HEK293T (cell line): ENCODE measurements at regions not wholly inside any gene's neighbourhood (a gene's known extent, or its start where the extent isn't known, plus 50 kb on each side); places are given as distances from the start of the nearest gene placed in this dataset.

Experiments
- CTCF ChIA-PET: fragments of 350-600 bp; formaldehyde crosslinking; extraction: SDS; loops from one replicate; lab custom pipeline; 2021; ENCODE audit warnings: antibody characterized with exemption, inconsistent platforms; lab: Yijun Ruan, JAX
- POLR2A ChIA-PET: fragments of 350-600 bp; formaldehyde crosslinking; extraction: SDS; loops from one replicate; lab custom pipeline; 2020; ENCODE audit warnings: antibody characterized with exemption, inconsistent platforms; lab: Yijun Ruan, JAX
- DNase-seq: peaks from one replicate; pipeline ENCODE4 v3.0.0; 2012; ENCODE audit warnings: mixed read lengths; ENCODE audit errors: extremely low spot score
- ARNT ChIP-seq: fragments of 450-650 bp; IDR thresholded peaks from 2 replicates; pipeline ENCODE4 v1.6.1; 2017; ENCODE audit warnings: mild to moderate bottlenecking
- BHLHE40 ChIP-seq: fragments of 450-650 bp; IDR thresholded peaks from 2 replicates; pipeline ENCODE4 v1.6.1; 2016; ENCODE audit warnings: mild to moderate bottlenecking, moderate library complexity, borderline replicate concordance
- CTBP1 ChIP-seq: fragments of 450-650 bp; IDR thresholded peaks from 2 replicates; pipeline ENCODE4 v1.6.1; 2016; ENCODE audit warnings: borderline replicate concordance
- ELF4 ChIP-seq: fragments of 450-650 bp; IDR thresholded peaks from 2 replicates; pipeline ENCODE4 v1.6.1; 2017; ENCODE audit warnings: antibody characterized with exemption
- FOXA1 ChIP-seq: fragments of 450-650 bp; IDR thresholded peaks from 2 replicates; pipeline ENCODE4 v1.6.1; 2016; ENCODE audit warnings: mild to moderate bottlenecking
- FOXK2 ChIP-seq: fragments of 450-650 bp; IDR thresholded peaks from 2 replicates; pipeline ENCODE4 v1.6.1; 2016; ENCODE audit warnings: mild to moderate bottlenecking
- FOXM1 ChIP-seq: fragments of 450-650 bp; IDR thresholded peaks from 2 replicates; pipeline ENCODE4 v1.6.1; 2017; ENCODE audit warnings: mild to moderate bottlenecking, borderline replicate concordance
- HDGF ChIP-seq: fragments of 450-650 bp; IDR thresholded peaks from 2 replicates; pipeline ENCODE4 v1.6.1; 2017; ENCODE audit warnings: antibody characterized with exemption, borderline replicate concordance
- L3MBTL2 ChIP-seq: fragments of 450-650 bp; conservative IDR thresholded peaks from 2 replicates; pipeline ENCODE4 v1.6.1; 2016; ENCODE audit warnings: mild to moderate bottlenecking
- LEF1 ChIP-seq: fragments of 450-650 bp; IDR thresholded peaks from 2 replicates; pipeline ENCODE4 v1.6.1; 2017; ENCODE audit warnings: mild to moderate bottlenecking, borderline replicate concordance
- NFRKB ChIP-seq: fragments of 450-650 bp; IDR thresholded peaks from 2 replicates; pipeline ENCODE4 v1.6.1; 2016; ENCODE audit warnings: mild to moderate bottlenecking, moderate library complexity
- SP1 ChIP-seq: fragments of 450-650 bp; IDR thresholded peaks from 2 replicates; pipeline ENCODE4 v1.6.1; 2017
- SUZ12 ChIP-seq: fragments of 450-650 bp; IDR thresholded peaks from 2 replicates; pipeline ENCODE4 v1.6.1; 2016; ENCODE audit warnings: mild to moderate bottlenecking
- TARDBP ChIP-seq: fragments of 450-650 bp; IDR thresholded peaks from 2 replicates; pipeline ENCODE4 v1.6.1; 2016
- ZNF384 ChIP-seq: fragments of 450-650 bp; IDR thresholded peaks from 2 replicates; pipeline ENCODE4 v1.6.1; 2016
- TF ChIP-seq, protein P1 (sequence below): fragments of 450-650 bp; IDR thresholded peaks from 2 replicates; pipeline ENCODE4 v1.6.1; 2016

DNA sequence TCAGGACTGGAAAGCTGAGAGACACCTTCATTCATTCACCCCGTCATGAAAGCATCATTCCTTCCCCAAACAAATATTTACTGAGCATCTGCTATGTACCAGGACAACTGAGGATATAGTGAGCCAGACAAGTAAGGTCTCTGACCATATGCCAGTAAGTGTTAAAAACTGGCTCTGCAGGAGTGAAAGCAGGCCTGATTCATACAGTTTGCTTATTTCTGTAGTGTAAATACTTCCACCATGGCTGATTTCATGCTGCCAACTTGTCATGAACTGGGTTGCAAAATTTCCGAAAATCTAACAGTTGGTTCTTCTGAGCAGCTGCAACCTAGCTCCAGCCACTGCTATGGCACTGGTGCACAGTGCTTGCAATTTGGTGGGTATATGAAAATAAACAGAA, 68.1 kb downstream of the YIPF5 start:
- POLR2A ChIA-PET, result no interaction called here
- CTCF ChIA-PET, result interaction anchor here (0.5 kb wide), 1 partner anchor 12 kb away, joined by 3 read pairs; no protein-coding TSS in a partner anchor
- no peak for DNase-seq
- TF ChIP-seq SP1, result no peak
- TF ChIP-seq HDGF, result no peak
- TF ChIP-seq, protein P1, sequence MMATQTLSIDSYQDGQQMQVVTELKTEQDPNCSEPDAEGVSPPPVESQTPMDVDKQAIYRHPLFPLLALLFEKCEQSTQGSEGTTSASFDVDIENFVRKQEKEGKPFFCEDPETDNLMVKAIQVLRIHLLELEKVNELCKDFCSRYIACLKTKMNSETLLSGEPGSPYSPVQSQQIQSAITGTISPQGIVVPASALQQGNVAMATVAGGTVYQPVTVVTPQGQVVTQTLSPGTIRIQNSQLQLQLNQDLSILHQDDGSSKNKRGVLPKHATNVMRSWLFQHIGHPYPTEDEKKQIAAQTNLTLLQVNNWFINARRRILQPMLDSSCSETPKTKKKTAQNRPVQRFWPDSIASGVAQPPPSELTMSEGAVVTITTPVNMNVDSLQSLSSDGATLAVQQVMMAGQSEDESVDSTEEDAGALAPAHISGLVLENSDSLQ, result no peak
- TF ChIP-seq LEF1, result no peak
- TF ChIP-seq L3MBTL2, result no peak
- no peak for TF ChIP-seq FOXA1
- no peak for TF ChIP-seq NFRKB
- no peak for TF ChIP-seq CTBP1
- TF ChIP-seq BHLHE40, result no peak
- TF ChIP-seq ZNF384, result no peak
- no peak for TF ChIP-seq FOXK2
- no peak for TF ChIP-seq ELF4
- no peak for TF ChIP-seq ARNT

DNA sequence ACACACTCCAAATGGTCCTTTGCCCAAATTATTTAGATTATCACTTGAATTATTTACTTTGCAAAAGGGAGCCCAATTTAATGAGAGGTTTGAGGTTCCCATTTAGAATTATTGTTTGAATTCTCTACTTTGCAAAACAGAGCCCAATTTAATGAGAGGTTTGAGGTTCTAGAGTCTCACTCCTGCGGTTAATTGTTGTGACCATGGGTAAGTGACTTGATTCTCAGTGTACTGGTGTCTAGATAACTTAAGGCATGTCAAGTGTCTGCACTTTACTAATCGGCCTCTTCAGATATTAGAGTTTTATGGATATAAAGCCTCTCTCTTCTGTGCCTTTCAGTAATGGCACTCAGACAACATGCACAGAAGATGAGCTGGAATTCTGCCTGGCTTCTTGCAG, 67.5 kb downstream of the YIPF5 start:
- CTCF ChIA-PET, result no interaction called here

DNA sequence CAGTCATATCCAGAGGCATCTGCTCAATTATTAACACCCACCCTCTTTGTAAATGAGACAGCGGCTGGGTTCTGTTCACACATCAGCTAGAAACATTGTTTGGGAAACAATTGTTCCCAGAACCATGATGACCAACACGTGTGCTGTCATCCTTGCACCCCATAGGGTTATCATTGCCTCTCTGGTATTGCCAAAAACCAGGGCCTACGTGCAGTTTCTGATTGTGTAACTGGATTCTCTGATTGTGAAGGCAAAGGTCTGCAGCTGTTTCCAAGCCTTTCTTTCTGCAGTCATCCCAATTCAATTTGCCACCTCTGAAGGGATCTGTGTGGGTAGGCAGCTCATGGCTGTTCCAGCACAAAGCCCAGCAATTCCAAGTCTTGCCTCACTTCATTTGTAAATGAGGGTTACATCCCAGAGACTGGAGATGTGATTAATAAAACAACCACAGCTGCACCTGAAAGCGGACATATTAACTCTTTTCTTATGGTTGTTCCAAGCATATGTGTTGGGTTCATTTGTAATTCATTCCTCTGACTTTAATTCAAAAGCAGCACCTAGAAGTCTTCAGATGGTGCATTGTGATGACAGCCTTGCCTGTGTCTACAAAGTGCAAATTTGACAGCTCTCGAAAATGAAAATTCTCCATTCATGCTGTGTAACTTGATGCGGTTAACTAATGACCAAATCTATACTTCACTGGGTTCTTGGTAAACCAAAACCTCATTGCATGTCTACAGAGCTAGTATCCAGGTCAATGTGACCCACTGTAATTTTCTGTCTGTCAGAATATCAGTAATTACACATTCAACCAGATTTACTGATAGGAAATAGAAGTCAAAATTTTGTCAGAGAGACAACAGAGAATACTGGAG, 66.6 kb downstream of the YIPF5 start:
- ChIA-PET CTCF (no interaction called here), POLR2A (no interaction called here)
- TF ChIP-seq FOXK2 (no peak), SUZ12 (no peak), FOXM1 (no peak), ELF4 (no peak), ARNT (no peak), ZNF384 (no peak), SP1 (no peak)
- DNase-seq, result no peak

More for the DNA sequence above, 67.5 kb downstream of the YIPF5 start:
- DNase-seq, result no peak
- TF ChIP-seq NFRKB (no peak), SUZ12 (no peak), LEF1 (no peak), L3MBTL2 (no peak), TARDBP (no peak), FOXK2 (no peak), FOXA1 (no peak)
- TF ChIP-seq, protein P1, result no peak
- POLR2A ChIA-PET, result no interaction called here

DNA sequence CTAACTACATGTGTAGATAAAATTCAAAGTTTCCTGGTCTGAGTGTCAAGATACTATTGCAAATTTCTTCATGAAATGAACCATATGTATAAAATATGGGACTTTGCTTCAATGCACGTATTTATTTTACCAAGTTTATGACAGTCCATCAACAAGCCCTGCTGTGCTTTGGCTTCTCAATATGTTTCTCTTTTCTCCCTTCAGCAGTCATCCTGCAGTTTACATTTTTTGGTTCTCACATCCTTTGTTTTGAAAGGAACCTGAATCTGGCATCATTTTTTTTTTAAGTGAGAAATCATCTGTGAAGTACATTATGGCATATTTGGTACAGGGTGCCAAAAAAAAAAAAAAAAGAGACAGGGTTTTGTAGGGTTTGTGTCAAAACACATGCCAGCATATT, 65.1 kb downstream of the YIPF5 start:
- no peak for DNase-seq
- ChIA-PET POLR2A (no interaction called here), CTCF (no interaction called here)
- TF ChIP-seq SUZ12 (no peak), FOXK2 (no peak), BHLHE40 (no peak), LEF1 (no peak), TARDBP (no peak), NFRKB (no peak), ELF4 (no peak), CTBP1 (no peak)
- TF ChIP-seq, protein P1, result no peak

DNA sequence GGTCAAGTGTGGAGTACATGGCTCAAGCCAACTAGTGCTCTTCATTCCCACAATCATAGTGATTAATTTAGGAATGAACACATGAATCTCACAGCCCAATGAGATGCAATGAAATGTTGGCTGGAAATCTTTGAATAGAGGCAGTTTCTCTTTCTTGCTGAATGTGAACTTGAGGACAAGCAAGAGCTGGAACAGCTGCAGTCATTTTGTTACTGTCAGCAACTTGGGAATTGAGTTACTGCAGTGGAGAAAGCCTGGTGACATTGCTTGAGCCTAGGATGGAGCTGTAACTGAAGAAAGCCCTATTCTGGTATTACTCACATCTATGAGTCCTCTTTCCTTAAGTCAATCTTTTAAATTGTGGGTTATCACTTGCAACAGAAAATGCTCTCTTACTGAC, 62.3 kb downstream of the YIPF5 start:
- TF ChIP-seq LEF1 (no peak), CTBP1 (no peak), BHLHE40 (no peak), ZNF384 (no peak), TARDBP (no peak), ARNT (no peak), L3MBTL2 (no peak), FOXM1 (no peak), SP1 (no peak), HDGF (no peak), FOXA1 (no peak), ELF4 (no peak)
- TF ChIP-seq, protein P1, result no peak
- ChIA-PET POLR2A (no interaction called here), CTCF (no interaction called here)
- DNase-seq, result no peak
